Endothelial cell of umbilical vein (primary cell): ENCODE measurements at regions not wholly inside any gene's neighbourhood (a gene's known extent, or its start where the extent isn't known, plus 50 kb on each side); places are given as distances from the start of the nearest gene placed in this dataset.

ENCODE experiments used
- BruUV-seq: library from RNA; stranded (reverse); fragments of 400-500 nt; replicated peaks from 2 replicates; lab custom pipeline; 2021; lab: Mats Ljungman, UMichigan
- CTCF ChIA-PET: fragments of 300-600, 350-600 bp; sonication (Branson Sonifier 250); formaldehyde crosslinking; loops from one replicate; lab custom pipeline; 2021; ENCODE audit warnings: antibody characterized with exemption, inconsistent platforms; lab: Charles Lee
- POLR2A ChIA-PET: fragments of 300-600, 350-600 bp; sonication (Branson Sonifier 250); formaldehyde crosslinking; loops from one replicate; lab custom pipeline; 2021; ENCODE audit warnings: antibody characterized with exemption, inconsistent platforms; lab: Charles Lee
- DNase-seq: peaks from one replicate; pipeline ENCODE4 v3.0.0-alpha.2; 2011; ENCODE audit warnings: low read depth, low spot score
- FAIRE-seq: peaks from 2 replicates; lab custom pipeline; 2011; peaks lifted over from hg19 to GRCh38; lab: Jason Lieb, UNC
- H2AFZ ChIP-seq: 2 replicates; pipeline ENCODE4 v1.6.0; 2012; ENCODE audit warnings: low read depth, low read length, control low read depth, inconsistent platforms
- H3K27ac ChIP-seq: 2 replicates; pipeline ENCODE4 v1.5.1; 2011; ENCODE audit warnings: low read depth, mild to moderate bottlenecking, control low read depth, low read length, moderate library complexity; ENCODE audit not compliant: insufficient read depth
- H3K27me3 ChIP-seq, 2 experiments: 2 replicates each; pipeline versions ENCODE4 v1.6.0 to v1.6.1; 2011; ENCODE audit warnings: low read length in 2 of 2, mixed read lengths in 1 of 2; ENCODE audit not compliant: control insufficient read depth in 2 of 2, insufficient read depth in 2 of 2
- H3K36me3 ChIP-seq, 2 experiments: 2 replicates in 1 of 2; 3 replicates in 1 of 2; pipeline ENCODE4 v1.5.1; 2011; ENCODE audit warnings: low read length in 2 of 2, mild to moderate bottlenecking in 1 of 2, moderate library complexity in 1 of 2; ENCODE audit not compliant: control insufficient read depth in 2 of 2, insufficient read depth in 2 of 2; ENCODE audit errors: extremely low read depth in 1 of 2
- H3K4me1 ChIP-seq: 3 replicates; pipeline ENCODE4 v1.5.1; 2011; ENCODE audit warnings: mild to moderate bottlenecking, low read length; ENCODE audit not compliant: control insufficient read depth, insufficient read depth; ENCODE audit errors: extremely low read depth
- H3K4me2 ChIP-seq: 2 replicates; pipeline ENCODE4 v1.6.1; 2011; ENCODE audit warnings: low read length, control low read depth, mixed read lengths; ENCODE audit not compliant: insufficient read depth
- H3K4me3 ChIP-seq, 3 experiments: fragments of 200-600 bp in 1 of 3; sonication (generic), shearing (Covaris generic) in 1 of 3; replicated peaks in 1 of 3; 2 replicates each; pipeline ENCODE4 v1.5.1; 2011 to 2016; ENCODE audit warnings: control low read depth in 3 of 3, low read length in 3 of 3, mild to moderate bottlenecking in 2 of 3, inconsistent platforms in 1 of 3, low read depth in 1 of 3, moderate library complexity in 1 of 3; ENCODE audit not compliant: insufficient read depth in 1 of 3
- H3K79me2 ChIP-seq: 2 replicates; pipeline ENCODE4 v1.6.0; 2012; ENCODE audit warnings: low read length, inconsistent platforms; ENCODE audit not compliant: control insufficient read depth, insufficient read depth
- H3K9ac ChIP-seq: replicated peaks from 2 replicates; pipeline ENCODE3; 2011; ENCODE audit warnings: low read length, control low read depth; ENCODE audit not compliant: insufficient read depth; ENCODE audit errors: extremely low read depth
- H3K9me1 ChIP-seq: replicated peaks from 3 replicates; pipeline ENCODE4 v1.6.0; 2011; ENCODE audit warnings: mild to moderate bottlenecking, low read length; ENCODE audit not compliant: control insufficient read depth, insufficient read depth; ENCODE audit errors: extremely low read depth
- H3K9me3 ChIP-seq: replicated peaks from 2 replicates; pipeline ENCODE4 v1.5.1; 2012; ENCODE audit warnings: low read length, inconsistent platforms; ENCODE audit not compliant: control insufficient read depth, insufficient read depth
- H4K20me1 ChIP-seq: replicated peaks from 2 replicates; pipeline ENCODE3; 2011; ENCODE audit warnings: mild to moderate bottlenecking, low read length; ENCODE audit not compliant: control insufficient read depth, insufficient read depth; ENCODE audit errors: extremely low read depth
- FOS ChIP-seq: IDR thresholded peaks from 2 replicates; pipeline ENCODE4 v1.6.1; 2011; ENCODE audit warnings: mild to moderate bottlenecking, low read length, moderate library complexity, borderline replicate concordance; ENCODE audit not compliant: insufficient read depth
- JUN ChIP-seq: IDR thresholded peaks from 2 replicates; pipeline ENCODE4 v1.6.1; 2011; ENCODE audit warnings: borderline replicate concordance, low read depth; ENCODE audit not compliant: insufficient read length, insufficient read depth
- MAX ChIP-seq: IDR thresholded peaks from 2 replicates; pipeline ENCODE4 v1.6.1; 2011; ENCODE audit not compliant: insufficient read depth, insufficient read length
- POLR2A ChIP-seq: IDR thresholded peaks from 2 replicates; pipeline ENCODE4 v1.6.1; 2012; ENCODE audit warnings: low read depth, mild to moderate bottlenecking, control low read depth, low read length
- POLR2AphosphoS5 ChIP-seq: IDR thresholded peaks from 2 replicates; pipeline ENCODE4 v1.6.1; 2012; ENCODE audit warnings: low read depth, mild to moderate bottlenecking, control low read depth, low read length, moderate library complexity; ENCODE audit not compliant: insufficient read depth
- dilution Hi-C: fragments of 300-500 bp; cut with MboI; formaldehyde crosslinking; loops from one replicate; pipeline ENCODE4 v1.15.0; 2019; ENCODE audit warnings: low sequenced_read_pairs; ENCODE audit not compliant: extremely low pct_ligation_motif_present
- intact Hi-C: fragments of 100-400 bp; cut with micrococcal nuclease; formaldehyde crosslinking; loops from one replicate; pipeline ENCODE4 v1.10.0; 2022

- peak overlapping the region; percentile 82 for H3K9ac ChIP-seq
- H3K4me1 ChIP-seq = peaks cover 8% of the 10 kb centered on the region
- TSS peak; percentile 75 for BruUV-seq
- H4K20me1 ChIP-seq = no peaks in the 10 kb centered on the region
- H3K9me3 ChIP-seq = no peaks in the 10 kb centered on the region
- TF ChIP-seq POLR2AphosphoS5 = peak; percentile 70
- peak; percentile 96 for TF ChIP-seq POLR2A
- TF ChIP-seq FOS = no peak
- TF ChIP-seq MAX = no peak
- H2AFZ ChIP-seq = no peak overlapping the region
- H3K4me3 ChIP-seq = peak overlapping the region; percentile 17 to 89 (median 62)
- H3K27me3 ChIP-seq = no peaks in the 10 kb centered on the region
- DNase-seq = no peak
- H3K9me1 ChIP-seq = no peaks in the 10 kb centered on the region
- H3K79me2 ChIP-seq = no peaks in the 10 kb centered on the region
- FAIRE-seq = peak; percentile 97
- intact Hi-C loops (loop anchor here (1.0 to 5.0 kb wide), 2 partner anchors 25 to 114 kb away; a partner anchor contains a TSS), dilution Hi-C loops (no loop called here)
- ChIA-PET CTCF (interaction anchor here (1.3 to 3.0 kb wide), 9 partner anchors 13 to 438 kb away, joined by 4 to 28 read pairs (median 8); partner anchors contain the start of gene ABT1), POLR2A (interaction anchor here (0.6 to 6.3 kb wide), 17 partner anchors 10 to 438 kb away, joined by 3 to 265 read pairs (median 7); a partner anchor contains a TSS)
- H3K27ac ChIP-seq = peak overlapping the region; percentile 46
- H3K36me3 ChIP-seq = no peaks in the 10 kb centered on the region
- H3K4me2 ChIP-seq = peak overlapping the region; percentile 96
These were observed 70.9 kb downstream of the HFE start for GRCh38 chr6:26158076-26158580.

- no peaks in the 10 kb centered on the region for H3K9me1 ChIP-seq
- intact Hi-C loops (loop anchor here (1.0 to 5.0 kb wide), 3 partner anchors 13 to 114 kb away; a partner anchor contains a TSS), dilution Hi-C loops (no loop called here)
- peak overlapping the region; percentile 46 for H3K27ac ChIP-seq
- H3K27me3 ChIP-seq = no peaks in the 10 kb centered on the region
- peak overlapping the region; percentile 96 for H3K4me2 ChIP-seq
- H3K4me3 ChIP-seq = peak overlapping the region; percentile 17 to 89 (median 62)
- H3K4me1 ChIP-seq = peaks cover 8% of the 10 kb centered on the region
- H4K20me1 ChIP-seq = no peaks in the 10 kb centered on the region
- peak; percentile 27 for TF ChIP-seq POLR2AphosphoS5
- TF ChIP-seq POLR2A = no peak
- TF ChIP-seq JUN = no peak
- TF ChIP-seq FOS = no peak
- ChIA-PET CTCF (interaction anchor here (0.7 to 3.0 kb wide), 14 partner anchors 9 to 437 kb away, joined by 3 to 28 read pairs (median 8); partner anchors contain the start of gene ABT1), POLR2A (interaction anchor here (0.6 to 6.3 kb wide), 19 partner anchors 9 to 585 kb away, joined by 3 to 265 read pairs (median 7); a partner anchor contains a TSS)
- no peaks in the 10 kb centered on the region for H3K9me3 ChIP-seq
- no TSS peak for BruUV-seq
- H3K79me2 ChIP-seq = no peaks in the 10 kb centered on the region
- FAIRE-seq = peak; percentile 95
- H2AFZ ChIP-seq = peak overlapping the region; percentile 40
- H3K36me3 ChIP-seq = no peaks in the 10 kb centered on the region
- DNase-seq = peak; percentile 67
- peak overlapping the region; percentile 82 for H3K9ac ChIP-seq
These were observed 71.5 kb downstream of the HFE start for GRCh38 chr6:26158581-26159356.
